NCI-H2227 (cell line): ENCODE measurements at regions not wholly inside any gene's neighbourhood (a gene's known extent, or its start where the extent isn't known, plus 50 kb on each side); places are given as distances from the start of the nearest gene placed in this dataset.
"Not testable (repeated sequence)": the region's sequence is repeated elsewhere in the genome, so short reads cannot be mapped to it uniquely, and the experiment has no call there.

ENCODE experiments used
- DNase-seq: peaks from one replicate; lab custom pipeline; 2025; ENCODE audit not compliant: unreplicated experiment; lab: John Stamatoyannopoulos, UW

DNA sequence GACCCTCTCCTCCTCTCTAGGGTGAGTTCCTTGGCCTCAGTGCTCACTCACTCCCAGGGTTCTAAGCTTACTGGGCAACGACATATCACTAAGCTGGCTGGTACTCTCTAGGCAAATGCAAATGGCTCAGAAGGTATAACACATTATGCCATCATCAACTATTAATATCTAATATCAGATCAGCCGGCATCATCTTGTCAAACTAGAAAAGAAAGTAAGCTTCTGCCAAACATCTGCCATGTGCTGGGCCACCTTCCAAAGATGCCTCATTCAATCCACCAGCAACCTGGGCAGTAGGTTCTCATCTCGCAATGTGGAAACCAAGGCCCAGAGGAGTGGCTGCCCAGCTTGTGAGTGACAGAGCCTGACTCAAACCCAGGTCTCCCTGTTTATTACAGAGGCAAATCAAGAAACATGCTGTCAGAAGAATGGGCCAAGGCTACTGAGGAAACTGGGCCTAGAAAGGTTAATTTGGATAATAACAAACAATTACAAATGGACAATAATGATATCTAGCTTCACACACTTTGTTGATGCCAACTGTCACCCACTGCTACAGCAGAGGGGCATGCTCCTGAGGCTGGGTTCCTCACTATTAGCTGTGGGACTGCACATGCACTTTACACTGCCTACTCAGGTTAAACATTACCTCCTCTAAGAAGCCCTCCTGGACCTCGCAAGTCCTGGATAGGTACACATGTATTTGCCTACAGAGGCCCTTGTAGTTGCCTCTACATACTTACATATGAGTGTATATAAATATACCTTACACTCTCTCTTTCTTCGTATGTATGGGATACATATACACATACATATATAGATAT is 183.3 kb upstream of the JUN start:
- DNase-seq: no peak

DNA sequence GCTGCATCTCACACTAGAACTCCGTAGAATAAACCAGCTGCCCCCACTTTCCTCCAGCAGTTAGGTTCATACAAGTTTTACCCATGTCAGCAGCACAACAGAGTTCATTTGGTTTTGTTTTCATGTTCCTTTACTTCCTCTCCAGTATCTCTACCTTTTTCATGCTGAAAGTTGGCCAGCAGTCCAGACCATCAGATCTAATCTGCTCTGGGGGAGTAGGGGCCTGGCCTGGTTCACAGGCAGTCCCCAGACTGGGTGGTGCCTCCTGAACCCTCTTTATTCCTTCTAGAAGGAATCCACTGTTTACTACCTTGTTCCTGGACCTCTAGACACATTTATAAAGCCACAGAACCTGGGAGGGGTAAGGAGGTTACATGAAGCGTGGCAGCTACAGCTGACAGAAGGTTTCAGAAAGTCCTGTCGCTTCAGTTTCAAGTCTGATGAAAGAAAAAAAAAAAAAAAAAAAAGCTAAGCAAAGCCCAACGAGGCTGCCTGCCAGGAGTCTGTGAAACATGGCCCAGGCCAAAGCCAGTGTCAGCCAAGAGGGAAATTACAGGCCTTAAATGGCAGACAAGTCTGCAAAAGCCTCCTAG is 184.6 kb upstream of the JUN start:
- DNase-seq: no peak

DNA sequence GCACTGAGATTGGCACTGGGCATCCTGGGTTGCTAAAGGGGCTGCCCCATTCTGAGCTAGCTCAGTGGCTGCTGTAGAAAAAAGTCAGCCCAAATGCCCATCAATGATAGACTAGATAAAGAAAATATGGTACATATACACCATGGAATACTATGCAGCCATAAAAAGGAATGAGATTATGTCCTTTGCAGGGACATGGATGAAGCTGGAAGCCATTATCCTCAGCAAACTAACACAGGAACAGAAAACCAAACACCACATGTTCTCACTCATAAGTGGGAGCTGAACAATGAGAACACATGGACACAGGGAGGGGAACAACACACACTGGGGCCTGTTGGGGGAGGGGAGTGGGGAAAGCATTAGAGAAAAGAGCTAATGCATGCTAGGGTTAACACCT is 185.3 kb upstream of the JUN start:
- not testable (repeated sequence) for DNase-seq

DNA sequence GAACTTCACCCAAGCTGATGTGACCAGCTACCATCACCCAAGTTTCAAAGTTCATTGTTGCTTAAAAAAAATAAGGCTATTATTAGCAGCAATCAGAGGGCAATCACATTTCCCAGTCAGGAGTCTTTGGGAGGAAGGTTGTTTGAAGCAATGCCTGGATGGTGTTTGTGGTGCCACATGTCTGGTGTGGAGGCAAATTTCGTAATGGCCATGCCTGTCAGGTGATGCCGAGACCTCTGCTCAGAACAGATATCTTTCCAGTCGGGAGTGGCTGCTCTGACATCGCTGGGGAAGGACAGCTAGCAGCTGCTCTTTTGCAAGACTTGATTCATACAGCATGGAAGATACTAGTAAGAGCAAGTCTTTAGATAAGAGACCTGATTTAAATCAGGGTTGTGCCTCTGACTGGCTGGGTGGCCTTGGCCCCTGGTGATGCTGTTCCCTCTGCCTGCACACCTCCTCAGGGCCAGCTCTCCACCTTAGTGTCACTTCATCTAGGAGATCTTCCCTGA is 187.8 kb upstream of the JUN start:
- no peak for DNase-seq

DNA sequence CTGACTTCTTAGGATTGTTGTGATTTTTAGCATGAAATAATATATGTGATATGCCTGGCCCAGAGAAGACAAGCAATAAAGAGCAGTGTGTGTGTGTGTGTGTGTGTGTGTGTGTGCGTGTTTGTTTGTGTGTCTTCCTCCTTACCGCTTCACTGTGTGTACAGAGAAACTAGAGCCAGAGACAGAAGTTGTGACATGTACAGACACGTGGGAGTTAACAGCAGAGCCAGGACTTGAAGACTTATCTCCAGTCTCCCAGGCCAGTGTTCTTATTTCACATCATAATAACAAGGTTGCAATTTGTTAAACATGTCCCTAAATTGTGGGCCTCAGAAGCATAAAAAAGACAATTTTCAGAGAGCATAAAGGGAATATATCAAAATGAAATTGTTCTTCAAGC is 192.0 kb upstream of the JUN start:
- DNase-seq: no peak

DNA sequence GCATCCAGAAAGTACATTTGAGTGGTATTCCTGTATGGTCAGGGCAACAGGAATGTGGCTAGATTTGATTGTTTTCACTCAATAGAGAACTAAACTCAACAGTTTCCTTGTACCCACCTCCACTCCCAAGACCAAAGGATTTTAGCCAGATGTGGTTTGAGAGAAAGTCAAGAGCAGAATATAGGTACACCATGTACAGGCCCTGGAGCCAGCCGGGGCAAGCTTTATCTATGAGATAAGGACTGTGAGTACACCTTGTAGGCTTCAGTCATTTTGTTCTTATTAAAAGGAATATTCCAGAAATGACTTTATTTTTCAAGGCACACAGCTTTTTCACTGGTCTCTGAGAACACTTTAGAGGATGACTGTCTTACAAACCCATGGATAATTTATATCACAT is 192.4 kb upstream of the JUN start:
- no peak for DNase-seq

DNA sequence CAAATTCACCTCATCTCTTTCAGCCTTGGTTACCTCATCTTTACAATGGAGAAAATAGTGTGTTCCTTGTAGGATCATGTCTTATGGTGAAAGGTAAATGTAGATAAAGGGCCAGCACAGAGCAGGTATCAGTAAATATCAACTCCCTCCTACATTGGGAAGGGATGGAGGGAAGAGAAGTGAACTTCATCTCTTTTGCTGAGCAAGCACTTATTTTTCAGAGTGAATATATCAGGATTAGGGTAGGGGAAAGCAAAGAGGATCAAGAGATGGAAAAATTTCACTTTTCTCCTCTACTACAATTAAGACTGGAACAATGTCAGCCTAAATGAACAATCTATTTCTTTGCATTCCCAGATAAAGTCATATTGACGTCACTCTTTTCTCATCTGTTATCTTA is 193.8 kb upstream of the JUN start:
- no peak for DNase-seq

DNA sequence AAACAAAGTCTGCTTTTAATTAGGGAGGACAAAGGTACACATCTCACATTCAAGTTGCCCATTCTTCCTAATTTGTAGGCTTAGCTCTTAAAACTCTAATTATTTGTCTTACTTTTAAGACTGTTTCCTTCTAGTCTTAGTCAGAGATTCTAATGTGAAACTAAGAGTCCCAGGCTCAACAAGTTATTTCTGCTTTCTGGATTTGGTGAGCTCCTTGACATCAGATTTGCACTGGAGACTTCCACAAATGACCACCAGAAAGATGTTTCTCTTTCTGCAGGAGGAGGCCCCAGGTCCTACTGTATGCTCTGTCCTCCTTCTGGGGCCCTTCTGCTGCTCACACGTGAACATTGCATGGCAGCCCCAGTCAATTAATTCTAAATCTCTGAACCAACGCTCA is 194.2 kb upstream of the JUN start:
- DNase-seq: no peak

DNA sequence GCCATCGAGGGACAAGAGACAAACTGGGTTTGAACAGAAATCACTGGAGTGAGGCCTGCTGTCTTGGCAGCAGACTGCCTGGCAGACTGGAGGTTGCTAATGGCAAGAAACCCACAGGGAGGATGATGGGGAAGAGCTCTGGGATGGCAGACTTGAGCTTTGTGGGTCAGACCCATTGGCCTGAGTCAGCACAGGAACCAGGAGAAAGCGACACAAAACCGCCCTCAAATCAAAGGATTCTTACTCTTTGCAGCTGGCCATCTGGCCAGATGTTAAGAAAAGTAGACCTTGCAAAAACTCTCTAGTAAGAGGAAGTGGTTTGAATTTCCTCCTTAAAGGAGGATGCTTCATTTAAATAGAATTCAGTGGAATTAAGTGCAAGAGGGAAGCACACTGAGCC is 195.2 kb upstream of the JUN start:
- no peak for DNase-seq

DNA sequence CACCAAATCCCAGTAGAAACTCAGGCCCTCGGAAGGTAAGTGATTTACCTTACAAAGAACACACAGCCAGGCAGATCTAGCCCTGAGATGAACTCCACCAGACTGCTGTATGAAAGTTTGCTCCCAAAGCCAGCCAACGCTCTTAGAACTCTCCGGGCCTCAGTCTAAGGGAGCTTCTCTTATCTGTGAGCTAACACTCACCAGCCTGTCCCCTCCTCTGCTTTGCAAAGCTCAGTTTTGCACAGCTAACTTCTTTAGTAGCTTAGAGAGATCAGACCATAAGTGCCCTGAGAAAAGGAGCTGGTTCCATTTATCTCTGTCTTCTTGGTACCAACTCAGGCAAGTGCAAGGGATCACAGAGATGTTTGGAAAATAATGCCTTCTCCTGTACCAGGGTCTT is 195.8 kb upstream of the JUN start:
- no peak for DNase-seq

DNA sequence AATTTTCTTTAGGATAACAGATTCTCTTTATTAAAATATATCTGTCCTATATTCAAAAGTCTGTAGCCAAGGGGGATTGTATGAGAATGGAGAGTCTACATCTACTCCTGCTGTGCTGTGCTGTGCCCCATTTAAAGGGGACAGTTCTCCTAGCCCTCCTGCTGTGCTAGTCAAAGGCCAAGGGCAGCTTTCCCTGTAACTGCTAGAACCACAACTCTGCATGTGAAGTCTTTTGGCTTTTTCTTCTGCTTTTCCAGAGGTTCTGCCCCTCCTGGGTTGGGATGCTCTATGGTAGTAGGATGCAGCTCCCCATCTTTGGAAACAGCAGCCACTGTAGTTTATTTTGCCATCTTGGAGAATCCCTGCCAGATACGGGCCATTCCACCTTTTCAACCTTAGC is 197.5 kb upstream of the JUN start:
- no peak for DNase-seq

DNA sequence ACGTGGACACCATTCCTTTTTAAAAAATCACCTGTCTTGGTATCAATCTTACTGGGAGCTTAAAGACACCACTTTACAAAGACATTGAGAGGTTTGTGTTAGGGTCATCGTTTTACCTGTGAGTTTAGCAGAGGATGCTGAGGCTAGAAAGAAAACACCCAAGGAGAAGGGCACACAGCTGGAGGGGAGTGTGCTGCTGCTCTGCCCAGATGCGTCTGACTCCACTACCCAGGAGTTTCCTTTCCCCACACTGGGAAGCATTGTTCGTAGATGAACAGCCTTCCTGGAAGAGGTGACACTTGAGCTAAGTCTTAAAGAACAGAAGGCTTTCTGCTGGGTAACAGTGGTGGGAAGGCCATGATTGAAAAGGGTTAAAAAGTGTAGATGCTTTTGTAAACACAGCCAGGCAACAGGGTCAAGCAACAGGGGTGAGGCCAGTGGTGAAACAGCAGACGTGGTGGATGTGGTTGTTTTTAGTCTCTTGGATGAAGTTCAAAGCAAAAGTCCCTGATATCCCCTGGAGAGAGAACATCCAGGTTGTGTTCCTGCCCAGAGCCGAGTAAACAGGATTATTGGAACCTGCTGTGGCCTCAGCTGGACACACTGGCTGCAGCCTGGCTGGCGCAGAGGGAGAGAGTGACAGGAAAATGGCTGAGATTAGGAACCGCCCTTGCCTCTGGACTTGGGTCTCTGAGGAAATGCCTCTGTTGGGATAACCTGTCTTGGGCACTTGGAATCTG is 198.6 kb upstream of the JUN start:
- DNase-seq: peak; percentile 10

DNA sequence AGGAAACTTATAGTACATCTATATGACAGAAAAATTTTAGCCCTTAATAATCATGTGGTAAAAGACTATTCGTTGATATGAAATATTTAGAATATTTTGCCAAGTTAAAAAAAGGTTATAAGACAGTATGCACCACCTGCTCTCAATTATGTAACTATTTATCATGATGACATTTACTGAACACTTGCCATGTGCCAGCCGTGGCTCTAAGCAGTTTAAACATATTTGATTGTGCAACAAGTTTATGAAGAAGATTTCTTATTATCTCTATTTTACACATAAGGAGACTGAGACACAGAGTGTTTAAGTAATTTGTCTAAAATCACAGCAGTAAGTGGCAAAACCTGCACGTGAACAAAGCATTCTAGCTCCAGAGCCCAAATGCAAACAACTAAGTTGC is 199.3 kb upstream of the JUN start:
- DNase-seq: no peak

DNA sequence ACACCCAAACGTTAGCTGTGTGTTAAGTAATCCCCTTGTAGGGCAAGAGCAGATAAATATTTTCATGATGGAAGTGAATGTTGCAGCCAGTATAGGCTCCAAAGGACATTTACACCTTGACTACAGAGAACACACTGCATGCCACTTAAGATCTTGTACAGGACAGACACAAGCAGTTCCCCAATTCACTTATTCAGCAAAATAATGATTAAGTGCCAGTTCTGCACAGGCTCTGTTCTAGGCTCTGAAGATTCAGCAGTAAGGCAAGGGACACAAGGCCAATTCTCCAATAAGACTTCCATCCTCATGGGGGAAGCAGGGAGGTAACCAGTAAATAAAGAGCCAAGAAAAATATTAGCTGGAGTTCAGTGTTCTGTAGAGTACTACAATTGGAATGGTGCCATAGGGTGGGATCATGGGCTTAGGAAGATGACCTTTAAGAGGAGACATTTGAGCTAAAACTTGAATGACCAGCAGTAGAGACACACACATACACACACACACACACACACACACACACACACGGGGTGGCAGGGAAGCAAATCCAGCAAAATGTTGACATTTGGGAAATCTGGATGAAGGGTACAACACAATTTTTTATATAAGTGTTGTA is 199.9 kb upstream of the JUN start:
- DNase-seq: no peak

DNA sequence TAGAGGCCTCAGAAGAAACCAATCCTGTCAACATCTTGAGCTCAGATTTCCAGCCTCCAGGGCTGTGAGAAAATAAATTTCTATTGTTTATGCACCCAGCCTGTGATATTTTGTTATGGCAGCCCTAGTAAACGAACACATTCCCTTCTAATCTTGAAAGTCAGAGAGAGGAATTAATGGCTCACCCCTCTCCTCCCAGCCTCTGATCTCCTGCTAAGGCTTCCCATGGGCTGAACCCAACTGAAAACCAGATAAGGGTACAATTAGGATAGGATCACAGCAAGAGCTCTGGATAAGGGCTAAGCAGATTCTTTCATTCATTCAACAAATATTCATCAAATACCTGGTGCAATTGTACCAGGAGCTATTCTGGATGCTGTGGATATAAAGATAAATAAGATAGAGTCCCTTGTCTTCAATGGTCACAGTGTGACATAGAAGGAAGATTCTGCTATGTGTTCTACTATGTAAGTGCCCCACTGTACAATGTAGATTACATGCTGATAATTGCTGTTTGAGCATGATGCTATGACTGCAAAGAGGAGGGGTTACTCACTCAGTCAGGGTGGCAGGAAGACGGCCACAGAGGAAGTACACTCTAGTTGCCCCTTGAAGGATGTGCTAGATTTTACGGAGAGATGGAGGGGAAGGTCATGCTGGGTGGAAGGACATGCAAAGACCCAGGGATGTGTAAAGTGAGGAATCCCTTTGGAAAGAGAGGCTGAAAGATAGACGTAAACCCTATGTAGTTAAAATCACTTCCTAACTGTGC is 203.3 kb upstream of the JUN start:
- DNase-seq: no peak

DNA sequence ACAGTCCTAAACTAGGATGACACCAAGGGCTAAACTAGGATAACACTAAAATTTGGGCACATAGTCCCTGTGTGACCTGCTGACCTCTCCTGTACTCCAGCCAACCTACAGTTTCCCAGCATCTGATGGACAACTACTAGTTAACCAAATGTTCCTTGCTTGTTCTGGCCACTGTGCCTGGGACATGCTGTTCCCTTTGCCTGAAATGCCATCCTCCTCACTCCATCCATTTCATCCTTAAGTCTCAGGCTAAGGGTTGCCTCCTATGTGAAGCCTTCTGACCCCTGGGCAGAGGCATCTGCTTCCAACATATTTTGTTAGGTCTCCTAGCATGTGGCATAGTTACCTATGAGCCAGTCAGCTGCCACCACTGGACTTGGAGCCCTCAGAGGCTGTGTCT is 204.9 kb upstream of the JUN start:
- DNase-seq: no peak

DNA sequence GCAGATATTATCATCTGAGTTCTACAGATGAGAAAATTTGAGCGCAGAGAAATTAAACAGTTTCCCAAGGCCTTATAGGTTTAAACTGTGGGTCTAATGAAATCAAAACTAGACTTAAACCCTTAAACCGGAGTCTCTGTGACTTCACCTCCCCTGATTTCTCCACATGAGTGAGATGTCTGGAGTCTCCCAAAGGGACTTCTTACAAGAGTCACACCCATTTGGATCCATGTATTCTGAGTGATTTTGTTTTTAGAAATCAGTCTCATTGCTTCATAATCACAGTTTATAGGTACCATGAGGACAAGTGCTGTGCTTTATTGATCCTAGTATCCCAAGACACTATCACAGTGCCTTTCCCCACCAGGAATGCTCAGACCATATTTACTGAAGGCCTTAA is 206.0 kb upstream of the JUN start:
- DNase-seq: no peak

DNA sequence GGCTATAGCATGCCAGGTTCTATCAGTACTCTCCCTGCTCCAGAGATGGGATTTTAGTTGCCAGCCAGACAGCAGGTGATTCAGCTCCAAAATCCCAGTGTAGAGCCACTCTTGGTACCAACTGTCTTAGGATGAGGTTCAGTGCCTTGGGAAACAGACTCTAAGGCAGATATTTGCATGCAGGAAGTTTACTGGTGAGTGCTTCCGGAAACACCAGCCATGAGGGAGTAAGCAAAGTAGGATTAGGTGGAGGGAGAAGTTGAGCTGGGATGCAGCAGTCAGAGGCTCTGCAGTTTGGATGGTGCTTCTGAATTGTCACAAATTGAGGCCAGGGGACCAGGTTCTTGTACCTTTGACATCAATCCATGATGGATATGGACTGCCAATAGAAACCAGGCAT is 207.5 kb upstream of the JUN start:
- no peak for DNase-seq

DNA sequence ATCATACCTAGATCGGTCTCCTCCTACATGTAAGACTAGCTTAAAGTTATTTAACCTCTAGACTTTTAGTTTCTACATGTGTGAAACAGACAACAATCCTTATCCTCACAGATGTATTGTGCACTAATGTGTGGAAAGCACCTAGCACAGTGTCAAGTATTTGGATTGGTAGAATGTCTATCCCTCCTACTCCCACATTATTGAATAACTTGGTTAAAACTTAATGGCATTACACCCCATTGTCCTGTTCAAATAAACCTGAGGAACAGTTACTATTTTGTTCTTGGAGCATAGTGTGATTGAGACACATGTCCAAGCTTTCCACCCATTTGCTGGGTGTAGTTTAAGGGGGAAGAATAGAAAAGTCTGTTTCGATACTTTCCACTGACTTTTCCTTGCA is 208.8 kb upstream of the JUN start:
- DNase-seq: no peak

DNA sequence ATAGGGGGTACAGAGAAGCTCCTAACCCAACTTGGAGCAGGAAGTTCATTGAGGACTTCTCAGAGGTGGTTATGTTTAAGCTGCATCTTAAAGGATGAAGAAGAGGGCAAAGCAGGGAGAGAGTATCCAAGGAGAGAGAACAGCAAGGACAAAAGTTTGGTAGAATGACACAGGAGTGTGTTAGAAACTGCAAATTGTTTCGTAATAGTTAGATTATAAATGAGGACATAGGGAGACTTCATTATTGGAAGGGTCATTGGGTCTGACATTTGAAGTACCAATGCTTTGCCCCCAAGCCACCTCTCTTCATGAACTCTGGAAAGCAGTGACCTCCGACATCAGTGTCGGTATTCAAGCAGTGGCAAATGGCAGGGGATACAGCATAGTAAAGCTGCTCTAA is 209.6 kb upstream of the JUN start:
- no peak for DNase-seq

DNA sequence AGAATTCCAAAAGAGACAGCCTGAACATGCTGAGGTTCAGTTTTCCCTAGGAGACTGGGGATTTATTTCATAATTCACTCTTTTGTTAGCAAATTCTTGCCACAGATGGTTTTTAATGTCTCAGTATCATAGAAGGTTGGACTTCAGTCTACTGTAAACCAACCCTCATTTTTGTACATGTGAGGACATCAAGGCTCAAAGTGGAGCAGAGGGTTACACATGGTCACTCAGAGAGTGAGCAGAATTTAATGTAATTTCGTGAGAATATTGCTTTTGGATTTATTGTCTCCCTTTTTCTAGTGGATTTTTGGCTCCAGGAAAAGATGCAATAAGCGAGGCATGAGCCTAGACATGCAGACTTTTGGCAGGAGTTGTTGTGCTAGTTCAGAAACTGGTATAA is 210.8 kb upstream of the JUN start:
- no peak for DNase-seq
